ENCODE measurements at regions not wholly inside any gene's neighbourhood (a gene's known extent, or its start where the extent isn't known, plus 50 kb on each side); places are given as distances from the start of the nearest gene placed in this dataset.

DNA sequence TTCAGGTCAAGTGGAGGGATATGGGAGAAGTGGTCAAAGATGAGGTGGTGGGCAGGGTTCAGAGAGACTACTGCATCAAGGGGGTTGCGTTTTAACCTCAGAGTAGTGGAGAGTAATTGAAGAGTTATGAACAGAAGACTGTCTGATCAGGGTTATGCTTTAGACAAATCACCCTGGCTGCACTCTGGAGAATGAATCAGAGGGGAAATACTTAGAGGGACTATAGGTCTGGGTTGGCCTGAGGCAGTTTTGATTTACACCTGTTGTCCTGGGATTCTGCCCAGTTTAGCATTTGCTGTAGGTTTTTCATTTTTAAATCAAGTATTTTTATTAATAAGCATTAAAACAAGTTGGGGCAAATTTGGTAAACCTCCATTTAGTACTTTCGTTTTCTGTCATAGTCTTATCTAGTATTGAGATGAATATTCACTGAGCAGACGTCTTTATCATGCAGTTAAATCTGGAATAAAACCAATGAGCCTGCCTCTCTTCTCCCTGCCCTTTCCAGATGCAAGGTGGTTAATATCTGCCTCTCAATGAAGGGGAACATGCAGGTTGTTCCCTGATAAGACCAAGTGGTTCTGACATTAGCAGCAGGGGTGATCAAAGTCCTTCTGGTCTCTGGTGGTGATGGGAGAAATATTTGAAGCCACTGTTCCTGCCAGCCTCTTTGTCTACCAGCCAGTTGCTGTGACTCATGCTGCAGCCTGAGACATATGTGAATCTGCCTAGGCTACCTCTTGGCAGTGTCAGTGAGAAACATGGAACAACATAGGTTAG lies 116.0 kb upstream of the RPS6KA3 start:
- TF ChIP-seq CTCF (conservative IDR thresholded peaks at IDR 0.05; ENCODE audit: low read depth, low read length) (no peak), EZH2phosphoT487 (IDR thresholded peaks at IDR 0.05; ENCODE audit: borderline replicate concordance, low read length) (no peak)

Measured in PC-3 (cell line).